GM12874 (cell line): ENCODE measurements at regions not wholly inside any gene's neighbourhood (a gene's known extent, or its start where the extent isn't known, plus 50 kb on each side); places are given as distances from the start of the nearest gene placed in this dataset.

ENCODE experiments used
- TF ChIP-seq, protein P1 (sequence below): IDR thresholded peaks from 2 replicates; pipeline ENCODE4 v1.5.1; 2011; ENCODE audit warnings: low read depth, mild to moderate bottlenecking, control low read depth, low read length, moderate library complexity; ENCODE audit not compliant: insufficient read depth

DNA sequence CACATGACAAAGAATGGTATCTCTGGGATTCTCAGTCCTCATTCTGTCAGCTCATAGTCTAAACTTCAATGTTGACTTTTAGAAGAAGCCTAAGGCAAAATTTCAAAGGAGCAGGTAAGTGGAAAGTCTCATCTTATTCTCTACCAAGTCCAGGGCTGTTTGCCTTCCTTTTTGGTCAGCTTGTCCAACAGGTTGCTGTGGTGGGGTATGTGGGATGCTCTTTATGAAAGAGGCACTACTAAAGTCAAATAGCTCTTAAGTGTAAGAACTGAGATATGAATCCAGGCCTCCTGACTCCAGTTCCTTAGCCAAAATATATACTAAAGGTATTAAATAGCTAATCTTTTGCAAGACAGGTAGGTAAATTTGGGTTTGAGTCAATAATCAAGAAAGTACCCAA is 540.6 kb upstream of the SPRY2 start:
- TF ChIP-seq, protein P1, sequence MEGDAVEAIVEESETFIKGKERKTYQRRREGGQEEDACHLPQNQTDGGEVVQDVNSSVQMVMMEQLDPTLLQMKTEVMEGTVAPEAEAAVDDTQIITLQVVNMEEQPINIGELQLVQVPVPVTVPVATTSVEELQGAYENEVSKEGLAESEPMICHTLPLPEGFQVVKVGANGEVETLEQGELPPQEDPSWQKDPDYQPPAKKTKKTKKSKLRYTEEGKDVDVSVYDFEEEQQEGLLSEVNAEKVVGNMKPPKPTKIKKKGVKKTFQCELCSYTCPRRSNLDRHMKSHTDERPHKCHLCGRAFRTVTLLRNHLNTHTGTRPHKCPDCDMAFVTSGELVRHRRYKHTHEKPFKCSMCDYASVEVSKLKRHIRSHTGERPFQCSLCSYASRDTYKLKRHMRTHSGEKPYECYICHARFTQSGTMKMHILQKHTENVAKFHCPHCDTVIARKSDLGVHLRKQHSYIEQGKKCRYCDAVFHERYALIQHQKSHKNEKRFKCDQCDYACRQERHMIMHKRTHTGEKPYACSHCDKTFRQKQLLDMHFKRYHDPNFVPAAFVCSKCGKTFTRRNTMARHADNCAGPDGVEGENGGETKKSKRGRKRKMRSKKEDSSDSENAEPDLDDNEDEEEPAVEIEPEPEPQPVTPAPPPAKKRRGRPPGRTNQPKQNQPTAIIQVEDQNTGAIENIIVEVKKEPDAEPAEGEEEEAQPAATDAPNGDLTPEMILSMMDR, result no peak

DNA sequence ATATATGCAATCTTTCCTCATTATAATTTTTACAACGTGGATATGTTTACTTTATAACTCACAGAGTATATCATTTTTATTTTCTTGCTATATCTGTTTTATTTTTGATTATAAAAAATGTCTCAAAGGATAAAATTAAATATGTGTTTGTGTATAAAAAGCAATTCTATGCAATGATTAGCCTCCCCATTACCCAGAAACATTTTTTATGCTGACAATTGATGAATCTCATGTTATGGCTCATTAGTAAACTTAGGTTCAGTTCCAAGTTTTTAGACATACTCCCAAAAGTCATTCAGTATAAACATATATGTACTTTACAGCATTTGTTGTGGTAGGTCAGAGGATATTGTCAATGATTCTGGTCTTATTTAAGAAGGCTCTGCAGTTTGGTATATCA is 540.1 kb upstream of the SPRY2 start:
- TF ChIP-seq, protein P1, result no peak

- TF ChIP-seq, protein P1, result no peak
Observed at GRCh38 chr13:80877944-80878241, 537.0 kb upstream of the SPRY2 start.

DNA sequence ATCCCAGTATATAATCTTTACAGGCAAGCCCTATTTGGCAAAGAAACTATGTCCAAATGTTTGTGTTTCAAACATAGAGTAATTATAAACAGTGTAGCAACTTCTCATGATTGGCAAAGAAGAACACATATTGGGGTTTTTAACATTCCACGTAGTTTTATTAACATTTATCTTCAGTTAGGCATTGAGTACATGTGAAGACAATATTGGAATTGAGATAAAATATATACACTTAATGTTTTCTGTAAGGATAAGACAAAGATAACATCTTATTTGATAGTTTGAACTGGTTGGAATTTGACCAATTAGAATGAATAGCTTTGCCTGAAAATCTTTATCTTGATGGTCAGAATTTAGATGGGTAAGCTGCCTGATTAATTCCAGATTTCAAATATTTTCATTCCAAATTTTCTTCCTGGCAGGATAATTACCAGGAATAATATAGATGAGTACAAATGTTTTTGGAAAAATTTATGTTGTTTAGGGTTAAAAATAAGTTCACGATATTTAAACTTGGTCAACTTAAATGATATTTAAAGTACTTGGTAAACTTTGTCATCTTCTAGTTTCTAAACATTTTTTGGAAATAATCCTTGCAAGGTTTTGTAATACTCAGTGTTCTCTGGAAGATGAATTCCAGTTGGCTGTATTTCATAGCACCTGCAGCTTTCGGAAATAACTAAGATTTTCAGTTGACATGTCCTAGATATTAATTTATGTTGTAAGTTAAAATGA is 536.5 kb upstream of the SPRY2 start:
- TF ChIP-seq, protein P1, result no peak

DNA sequence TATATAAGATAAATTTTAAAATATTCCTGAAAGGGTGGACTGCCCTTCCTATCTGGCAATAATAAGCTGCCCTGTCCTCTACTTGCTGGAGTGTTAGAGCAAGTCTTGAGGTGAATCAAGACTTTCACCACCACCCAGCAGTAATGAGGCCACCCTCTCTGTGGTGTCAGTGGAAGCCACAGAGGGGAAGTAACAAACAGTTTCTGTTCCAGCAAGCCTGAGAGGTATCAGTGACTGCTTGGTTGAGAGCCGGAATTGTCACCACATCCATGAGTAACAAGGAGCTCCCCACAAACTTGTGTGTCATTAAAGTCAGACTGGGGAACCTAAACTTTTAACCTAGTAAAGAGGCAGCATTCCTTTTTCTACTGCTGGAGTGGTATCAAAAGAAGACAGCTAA is 532.7 kb upstream of the SPRY2 start:
- TF ChIP-seq, protein P1, result no peak

- TF ChIP-seq, protein P1, result no peak
Observed at GRCh38 chr13:80871481-80871880, 530.6 kb upstream of the SPRY2 start.

GRCh38 chr13:80870186-80870585 is 529.3 kb upstream of the SPRY2 start:
- TF ChIP-seq, protein P1, result no peak
